GM21619 (cell line): ENCODE measurements at regions not wholly inside any gene's neighbourhood (a gene's known extent, or its start where the extent isn't known, plus 50 kb on each side); places are given as distances from the start of the nearest gene placed in this dataset.

Experiments used
- ATAC-seq: cut with Tn5 transposase; IDR thresholded peaks from one replicate; pipeline ENCODE4 v1.9.1; 2021; ENCODE audit not compliant: unreplicated experiment

DNA sequence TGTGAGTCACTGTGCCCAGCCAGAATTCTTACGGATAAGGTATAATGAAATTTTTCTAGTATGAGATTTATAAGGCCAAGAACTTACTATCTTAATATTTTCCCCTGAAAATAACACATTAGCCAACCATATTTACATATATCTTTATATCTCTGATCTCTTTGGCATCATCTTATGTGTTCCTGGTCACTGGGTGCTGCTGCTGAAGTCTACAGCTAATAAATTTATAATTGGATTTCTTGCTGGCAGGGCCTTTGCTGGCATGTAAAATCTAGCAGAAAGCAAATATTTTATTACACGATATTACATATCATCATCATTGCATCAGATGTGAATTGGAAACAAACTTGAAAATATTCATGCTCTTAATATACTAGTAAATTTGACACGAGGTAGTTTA is 590.7 kb downstream of the ANXA1 start:
- no peak for ATAC-seq

DNA sequence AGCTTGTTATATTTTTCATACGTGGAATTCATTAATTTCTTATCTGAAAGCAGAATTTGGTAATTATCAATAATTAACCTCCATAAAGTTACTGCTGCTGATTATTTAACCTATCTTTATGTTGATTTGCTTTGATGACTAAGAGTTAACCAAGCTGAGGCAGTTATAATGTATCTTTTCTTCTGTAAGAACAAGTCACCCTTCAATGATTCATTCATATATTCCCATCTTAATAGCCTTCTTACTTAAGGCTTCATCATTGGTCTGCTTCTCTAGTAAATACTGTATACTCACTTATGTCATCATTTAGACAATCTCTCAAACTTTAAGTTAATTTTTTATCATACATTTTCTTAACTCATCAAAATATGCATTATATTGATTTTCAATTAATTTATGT is 592.2 kb downstream of the ANXA1 start:
- ATAC-seq, result no peak

DNA sequence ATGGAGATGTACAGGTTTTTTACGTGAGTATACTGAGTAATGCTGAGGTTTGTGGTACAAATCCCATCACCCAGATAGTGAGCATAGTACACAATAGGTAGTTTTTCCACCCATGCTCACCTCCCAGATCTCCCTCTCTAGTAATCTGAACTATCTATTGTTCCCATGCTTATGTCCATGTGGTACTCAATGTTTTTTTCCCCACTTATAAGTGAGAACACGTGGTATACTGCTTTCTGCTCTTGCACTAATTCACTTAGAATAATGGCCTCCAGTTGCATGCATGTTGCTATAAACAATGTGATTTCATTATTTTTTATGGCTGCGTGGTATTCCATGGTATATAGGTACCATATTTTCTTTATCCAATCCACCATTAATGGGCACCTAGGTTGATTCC is 593.9 kb downstream of the ANXA1 start:
- ATAC-seq, result no peak

DNA sequence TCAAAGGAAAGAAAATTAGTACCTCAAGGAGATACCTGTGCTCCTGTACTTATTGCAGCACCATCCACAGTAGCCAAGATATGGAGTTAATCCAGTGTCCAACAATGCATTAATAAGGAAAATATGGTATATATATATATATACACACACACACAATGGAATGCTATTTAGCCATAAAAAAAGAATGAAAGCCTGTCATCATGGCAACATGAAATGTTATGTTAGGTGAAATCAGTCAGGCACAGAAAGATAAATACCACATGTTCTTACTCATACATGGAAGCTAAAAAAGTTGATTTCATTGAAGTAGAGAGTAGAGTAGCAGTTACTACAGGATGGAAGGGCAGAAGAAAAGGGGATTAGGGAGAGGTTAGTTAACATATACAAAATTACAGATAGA is 601.5 kb downstream of the ANXA1 start:
- no peak for ATAC-seq

DNA sequence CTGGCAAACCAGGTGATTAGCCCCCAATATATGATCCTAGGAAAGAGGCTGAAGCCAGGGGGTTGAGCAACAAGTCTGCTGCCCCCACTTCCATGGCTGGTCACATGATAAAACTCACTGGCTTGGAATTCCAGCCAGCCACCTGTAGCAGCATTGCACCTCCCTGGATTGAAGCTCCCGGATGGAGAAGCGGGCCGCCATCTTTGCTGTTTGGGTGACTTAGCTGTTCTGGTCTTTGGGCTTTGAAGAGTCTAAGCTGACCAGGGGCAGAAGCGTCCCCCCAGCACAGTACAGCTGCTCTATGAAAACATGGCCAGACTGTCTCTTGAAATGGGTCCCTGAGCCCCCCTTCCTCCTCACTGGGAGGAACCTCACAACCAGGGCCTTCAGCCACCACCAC is 610.2 kb downstream of the ANXA1 start:
- no peak for ATAC-seq

DNA sequence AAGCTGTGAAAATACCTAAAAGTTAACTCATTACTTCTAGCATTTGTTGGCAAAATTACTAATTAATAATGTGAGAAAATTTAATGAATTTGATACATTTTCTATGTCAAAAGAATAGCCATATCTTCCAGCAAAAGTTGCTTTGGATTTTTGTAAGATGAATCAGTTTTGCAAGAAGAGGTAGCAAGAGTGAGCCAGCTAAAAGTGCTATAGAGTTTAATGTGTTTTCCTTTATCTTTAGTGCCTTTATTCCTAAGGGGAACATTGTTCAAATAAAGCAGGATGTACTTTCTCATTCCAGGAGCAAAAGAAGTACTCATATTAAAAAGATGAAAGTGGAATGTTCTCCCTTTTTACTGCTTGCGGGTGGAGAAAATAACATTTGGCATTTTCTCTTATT is 622.2 kb downstream of the ANXA1 start:
- no peak for ATAC-seq

DNA sequence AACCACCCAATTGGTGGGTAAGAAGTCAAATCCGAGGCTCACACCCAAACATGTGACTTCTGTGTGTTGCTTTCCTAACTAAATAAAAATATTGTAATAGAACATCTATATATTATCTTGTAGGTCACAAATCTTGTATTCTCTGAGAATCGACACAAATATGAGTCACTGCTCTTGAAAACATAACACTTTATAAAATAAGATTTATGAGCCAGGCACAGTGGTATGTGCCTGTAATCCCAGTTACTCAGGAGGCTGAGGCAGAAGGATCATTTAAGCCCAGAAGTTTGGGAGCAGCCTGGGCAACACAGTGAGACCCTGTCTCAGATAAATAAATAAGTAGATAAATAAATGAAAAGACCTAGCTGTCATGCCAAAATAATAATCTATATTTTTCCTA is 624.1 kb downstream of the ANXA1 start:
- no peak for ATAC-seq

DNA sequence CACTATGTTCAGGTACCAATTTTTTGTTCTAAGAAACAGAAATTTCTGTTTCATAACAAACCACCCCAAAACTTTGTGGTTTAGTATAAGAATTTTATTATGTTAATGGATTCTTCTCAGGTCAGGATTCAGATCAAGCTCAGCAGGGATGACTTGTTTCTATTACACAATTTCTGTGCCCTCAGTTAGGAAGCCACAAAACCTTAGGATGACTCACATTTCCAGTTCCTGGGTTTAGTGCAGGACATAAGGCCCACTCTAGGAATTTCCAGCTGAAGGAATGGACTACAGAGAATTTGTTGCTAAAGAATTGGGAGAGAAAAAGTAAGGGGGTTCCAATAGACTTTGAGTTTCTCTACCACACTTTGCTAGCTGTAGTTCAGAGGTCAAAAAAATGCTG is 629.3 kb downstream of the ANXA1 start:
- no peak for ATAC-seq

DNA sequence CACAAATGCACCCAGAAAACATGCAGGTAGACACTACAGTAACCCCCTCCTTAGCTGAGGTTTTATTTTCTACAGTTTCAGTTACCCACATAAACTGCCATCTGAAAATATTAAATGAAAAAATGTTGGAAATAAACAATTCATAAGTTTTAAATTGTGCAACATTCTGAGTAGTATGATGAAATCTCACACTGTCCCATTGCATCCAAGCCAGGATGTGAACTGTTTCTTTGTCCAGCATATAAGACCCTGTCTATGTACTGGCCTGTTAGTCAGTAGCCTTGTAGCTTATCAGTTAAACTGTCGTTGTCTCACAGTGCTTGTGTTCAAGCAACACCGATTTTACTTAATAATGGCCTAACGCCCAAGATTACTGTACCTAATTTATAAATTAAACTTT is 630.5 kb downstream of the ANXA1 start:
- ATAC-seq, result no peak

DNA sequence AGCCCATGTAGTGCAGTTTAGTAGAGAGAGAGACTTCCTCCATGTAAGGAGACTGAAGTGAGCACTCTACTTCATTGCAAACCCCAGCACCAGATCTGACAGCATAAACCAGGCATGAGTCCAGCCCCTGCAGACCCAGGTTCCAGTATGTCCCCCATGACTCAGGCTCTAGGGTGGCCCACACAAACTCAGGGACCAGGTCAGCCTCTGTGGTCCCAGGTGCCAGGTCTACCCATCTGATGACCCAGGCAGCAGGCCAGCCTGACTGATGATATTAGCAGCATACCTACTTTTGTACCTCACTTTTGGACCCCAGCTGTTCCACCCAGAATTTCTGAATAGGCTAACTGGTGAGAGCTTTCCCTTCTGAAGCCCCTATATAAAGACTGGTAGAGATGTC is 647.8 kb downstream of the ANXA1 start:
- ATAC-seq, result no peak

DNA sequence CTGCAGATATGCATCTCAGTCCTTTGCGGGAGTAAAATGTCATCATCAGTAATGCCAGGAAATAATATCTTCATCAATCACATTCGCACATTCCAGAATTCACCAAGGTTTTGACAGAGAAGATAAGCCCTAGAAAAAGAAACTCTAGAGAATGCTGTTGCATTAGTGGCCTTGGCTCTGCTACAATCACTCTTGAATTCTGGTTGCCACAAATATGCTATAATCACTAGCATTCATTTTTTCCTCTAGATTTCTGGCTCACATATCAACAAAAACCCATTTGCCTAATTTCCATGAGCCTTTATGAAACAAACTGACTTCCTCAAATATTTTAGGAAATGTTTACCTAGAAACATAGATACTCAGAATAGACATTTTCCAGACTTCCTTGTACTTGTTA is 653.4 kb downstream of the ANXA1 start:
- no peak for ATAC-seq

DNA sequence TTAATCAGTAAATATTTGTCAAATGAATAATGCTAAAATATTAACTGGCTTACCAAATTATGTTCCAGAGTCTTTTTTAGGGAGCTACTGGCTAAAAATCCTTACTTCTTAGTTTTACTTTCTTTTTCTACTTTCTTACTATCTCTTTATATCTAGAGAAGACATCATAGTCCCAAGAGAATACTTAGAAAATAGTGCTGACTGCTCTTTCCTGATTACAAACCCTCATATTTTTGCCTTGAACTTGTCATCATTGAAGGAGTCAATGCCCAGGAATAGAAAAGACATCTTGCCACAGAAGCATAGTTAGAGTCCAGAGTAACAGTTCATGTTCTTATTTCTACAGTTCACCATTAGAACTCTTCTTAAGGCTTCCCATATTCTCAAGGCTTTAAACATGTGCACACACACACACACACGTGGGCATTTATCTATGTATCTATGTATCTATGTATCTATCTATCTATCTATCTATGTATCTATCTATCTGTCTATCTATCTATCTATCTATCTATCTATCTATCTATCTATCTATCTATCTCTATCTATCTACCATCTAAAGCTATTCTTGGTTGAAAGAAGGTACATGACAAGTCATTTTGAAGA is 654.3 kb downstream of the ANXA1 start:
- no peak for ATAC-seq

DNA sequence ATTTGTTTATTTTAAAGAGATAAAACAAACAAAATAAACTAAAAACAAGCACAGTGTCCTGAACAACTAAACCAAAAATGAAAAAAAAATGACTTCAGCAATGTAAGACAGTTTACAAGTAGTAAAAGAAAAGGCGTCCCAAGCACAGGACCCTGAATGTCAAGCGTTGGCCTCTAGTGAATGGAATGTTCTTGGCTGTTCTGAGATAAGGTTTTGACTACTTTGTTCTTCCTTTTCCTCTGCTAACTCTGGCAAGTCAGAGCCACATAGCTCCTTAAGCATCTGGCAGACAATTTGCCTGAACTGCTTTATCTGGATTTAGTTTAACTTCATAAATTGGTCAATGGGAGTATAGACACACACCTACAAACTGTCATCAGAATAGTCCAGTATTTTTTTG is 655.2 kb downstream of the ANXA1 start:
- ATAC-seq, result no peak

DNA sequence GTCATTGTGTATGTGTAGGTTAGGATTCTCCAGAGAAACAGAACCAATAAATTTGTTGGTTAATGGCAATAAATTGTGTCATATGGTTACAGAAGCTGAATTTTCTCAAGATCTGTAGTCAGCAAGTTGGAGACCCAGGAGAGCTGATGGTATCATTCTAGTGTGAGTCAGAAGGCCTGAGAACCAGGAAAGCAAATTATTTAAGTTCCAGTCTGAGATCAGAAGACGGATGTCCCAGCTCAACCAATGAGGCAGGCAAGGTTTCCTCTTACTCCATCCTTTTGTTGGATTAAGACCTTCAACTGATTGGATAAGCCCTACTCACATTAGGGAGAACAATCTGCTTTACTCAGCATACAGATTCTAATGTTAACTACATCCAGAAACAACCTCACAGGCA is 656.3 kb downstream of the ANXA1 start:
- ATAC-seq, result no peak

DNA sequence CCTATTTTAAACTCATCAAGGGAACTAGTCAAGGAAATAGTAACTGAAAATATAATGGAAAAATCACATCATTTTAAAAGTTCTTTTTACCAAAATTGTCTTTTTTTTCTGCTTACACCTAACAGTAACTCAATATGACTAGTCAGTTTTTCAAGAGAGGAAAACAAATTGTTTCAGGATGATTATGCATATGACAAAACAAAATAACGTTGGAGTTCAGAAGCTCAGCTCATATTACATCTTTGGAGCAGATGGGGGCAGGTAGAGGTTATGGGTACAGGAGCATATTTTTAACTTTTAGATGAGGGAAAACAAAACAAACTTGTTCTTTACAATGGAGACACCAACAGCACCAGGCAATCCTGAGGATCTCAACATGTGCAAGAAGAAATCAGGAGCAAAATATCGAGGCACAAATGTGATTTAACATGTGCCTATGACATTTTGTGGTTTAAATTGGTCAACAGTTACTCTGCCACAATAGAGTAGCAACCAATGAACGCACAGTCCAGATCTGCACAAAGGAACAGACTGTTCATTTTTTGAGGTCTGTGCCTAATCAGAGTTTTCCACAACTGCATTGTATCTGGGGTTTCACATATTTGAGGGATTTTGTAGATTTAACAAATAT is 659.0 kb downstream of the ANXA1 start:
- no peak for ATAC-seq

DNA sequence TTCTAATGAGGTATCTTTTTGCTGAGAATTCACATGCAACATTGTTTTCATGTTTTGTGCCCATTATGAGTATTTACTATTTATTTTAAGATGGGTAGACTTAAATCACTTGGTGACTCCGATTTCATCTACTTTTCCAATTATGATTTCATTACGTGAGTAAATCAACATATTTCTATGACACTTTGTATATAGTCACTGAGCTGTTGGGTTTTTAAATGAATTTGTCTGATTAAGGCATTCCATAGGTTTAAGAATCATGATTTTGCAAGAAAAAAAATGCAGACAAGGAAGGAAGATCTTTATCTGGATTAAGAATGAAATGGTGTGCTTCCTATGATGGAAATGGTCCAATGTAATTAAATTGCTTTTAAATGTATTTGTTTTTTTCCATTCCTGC is 661.9 kb downstream of the ANXA1 start:
- no peak for ATAC-seq

DNA sequence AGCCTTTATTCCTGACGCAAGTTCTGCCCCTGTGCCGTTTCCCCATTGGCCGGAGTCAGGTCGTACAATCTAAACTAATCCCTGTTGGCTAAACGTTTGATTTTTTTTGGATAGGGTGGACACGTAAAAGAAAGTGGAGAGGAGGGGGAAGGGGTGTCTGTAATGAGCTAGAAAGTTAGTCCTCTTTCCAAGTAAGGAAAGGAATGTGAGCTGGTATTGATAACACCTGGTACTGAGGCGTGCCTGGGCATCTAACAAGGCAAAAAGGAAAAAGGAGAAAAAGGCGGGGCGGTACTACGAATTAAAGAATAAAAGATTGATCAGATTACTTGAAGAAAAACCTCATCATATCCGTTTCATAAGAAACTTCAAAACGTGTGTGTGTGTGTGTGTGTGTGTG is 665.2 kb downstream of the ANXA1 start:
- ATAC-seq, result no peak

DNA sequence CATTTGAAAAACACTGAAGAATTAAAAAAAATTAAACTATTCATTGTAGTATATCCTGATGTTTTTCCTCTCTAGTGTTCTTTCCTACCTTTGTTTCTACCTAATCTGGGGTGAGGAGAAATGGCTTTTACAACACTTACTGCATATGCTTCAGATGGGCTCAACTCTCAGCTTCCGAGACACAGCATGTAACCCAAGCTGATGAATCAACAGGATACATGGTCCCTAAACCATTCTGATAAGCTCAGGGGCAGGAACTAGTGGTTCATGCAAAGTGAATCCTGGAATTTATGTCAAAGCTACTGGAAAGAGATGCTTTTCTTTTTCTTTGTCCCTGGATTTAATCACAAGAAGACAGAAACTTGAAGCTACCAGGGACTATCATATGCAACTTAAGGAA is 672.5 kb upstream of the RORB start:
- no peak for ATAC-seq

DNA sequence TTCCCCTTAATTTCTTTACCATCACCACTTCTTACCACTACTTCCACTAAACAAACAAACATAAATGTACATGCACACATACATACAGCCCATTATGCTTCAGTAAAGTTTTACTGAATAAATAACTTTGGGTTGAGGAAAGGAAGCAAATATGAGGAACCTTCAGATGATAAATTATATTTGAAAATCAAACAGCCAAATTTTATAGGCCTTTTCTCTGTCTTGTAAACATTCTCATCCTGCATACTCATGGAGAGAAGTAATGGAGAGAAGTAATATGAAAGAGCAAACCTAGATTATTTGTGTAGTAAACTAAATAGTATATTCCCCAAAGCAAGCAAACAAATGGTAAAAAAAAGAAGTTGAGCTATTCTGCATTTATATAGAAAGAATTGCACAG is 658.3 kb upstream of the RORB start:
- ATAC-seq, result no peak

DNA sequence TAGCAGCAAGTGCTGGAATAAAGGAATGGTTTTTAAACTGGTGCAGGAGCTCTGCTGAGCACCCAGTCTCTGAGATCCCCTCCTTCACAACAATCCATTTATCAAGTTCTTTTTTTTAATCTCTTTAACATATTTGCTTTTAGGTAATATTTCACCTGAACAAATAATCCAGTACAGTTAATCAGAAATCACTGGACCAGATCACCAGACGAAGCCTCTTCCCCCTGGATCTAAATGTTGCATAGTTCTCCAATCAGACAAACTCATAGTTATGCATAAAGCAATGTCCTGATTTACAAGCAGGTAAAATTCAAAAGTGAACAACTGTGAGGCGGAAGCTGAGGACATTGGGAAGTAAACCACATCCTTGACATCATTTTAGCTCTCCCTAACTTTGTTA is 657.7 kb upstream of the RORB start:
- no peak for ATAC-seq

DNA sequence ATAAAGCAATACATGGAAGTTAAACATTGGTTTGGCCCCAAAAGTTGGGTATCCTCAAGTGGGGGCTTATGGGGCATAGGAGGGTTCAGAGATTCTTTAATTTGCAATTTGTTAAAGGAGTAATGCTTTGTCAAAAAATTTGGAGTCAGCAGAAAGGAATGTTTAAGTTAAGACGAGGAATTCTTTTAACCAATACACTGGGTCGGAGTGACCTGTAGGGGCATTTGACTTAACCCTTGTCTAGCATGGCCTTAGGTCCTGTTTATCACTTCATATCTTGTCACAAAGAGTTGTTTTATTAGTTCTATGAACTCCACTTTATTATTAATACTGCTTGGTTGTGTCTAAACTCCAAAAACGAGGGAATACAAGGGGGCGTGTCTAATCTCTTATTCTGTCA is 656.1 kb upstream of the RORB start:
- ATAC-seq, result no peak

DNA sequence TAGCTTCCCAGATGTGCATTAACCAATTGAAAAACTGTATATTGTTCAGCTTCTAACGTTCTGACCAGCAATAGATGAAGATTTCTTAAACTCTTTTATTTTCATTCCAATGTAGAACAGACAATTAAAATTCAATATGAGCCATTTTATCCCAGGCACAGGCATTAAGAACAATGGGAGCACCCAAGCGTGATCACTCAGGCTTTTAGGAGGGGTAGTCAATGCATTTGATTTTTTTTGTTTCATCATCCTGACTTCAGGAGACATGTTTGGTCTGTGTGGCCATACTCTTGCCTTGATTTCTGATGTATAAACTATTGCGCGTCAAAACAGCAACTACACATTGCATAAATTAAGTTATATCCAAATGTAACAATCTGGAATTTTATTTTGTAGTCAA is 653.0 kb upstream of the RORB start:
- ATAC-seq, result no peak

DNA sequence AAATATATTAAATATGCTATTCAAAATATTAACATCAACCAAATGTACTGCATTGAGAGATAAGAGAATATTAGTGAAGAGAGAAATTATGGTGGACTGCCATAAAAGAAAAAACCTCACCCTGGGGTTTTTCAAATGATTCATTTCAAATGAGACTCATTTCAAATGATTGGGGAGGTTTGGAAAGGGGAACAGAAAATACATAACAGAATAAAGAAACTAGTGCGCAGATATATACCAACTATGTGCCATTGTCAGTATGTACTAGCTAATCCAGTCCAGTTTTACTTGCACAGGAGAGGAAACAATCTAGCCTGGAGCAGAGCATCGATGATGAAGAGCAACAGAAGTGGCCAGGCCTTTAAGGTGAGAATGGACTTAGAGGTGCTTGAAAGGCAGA is 651.6 kb upstream of the RORB start:
- peak; percentile 84 for ATAC-seq
